ENCODE measurements at regions not wholly inside any gene's neighbourhood (a gene's known extent, or its start where the extent isn't known, plus 50 kb on each side); places are given as distances from the start of the nearest gene placed in this dataset.

- TF ChIP-seq, protein P1, sequence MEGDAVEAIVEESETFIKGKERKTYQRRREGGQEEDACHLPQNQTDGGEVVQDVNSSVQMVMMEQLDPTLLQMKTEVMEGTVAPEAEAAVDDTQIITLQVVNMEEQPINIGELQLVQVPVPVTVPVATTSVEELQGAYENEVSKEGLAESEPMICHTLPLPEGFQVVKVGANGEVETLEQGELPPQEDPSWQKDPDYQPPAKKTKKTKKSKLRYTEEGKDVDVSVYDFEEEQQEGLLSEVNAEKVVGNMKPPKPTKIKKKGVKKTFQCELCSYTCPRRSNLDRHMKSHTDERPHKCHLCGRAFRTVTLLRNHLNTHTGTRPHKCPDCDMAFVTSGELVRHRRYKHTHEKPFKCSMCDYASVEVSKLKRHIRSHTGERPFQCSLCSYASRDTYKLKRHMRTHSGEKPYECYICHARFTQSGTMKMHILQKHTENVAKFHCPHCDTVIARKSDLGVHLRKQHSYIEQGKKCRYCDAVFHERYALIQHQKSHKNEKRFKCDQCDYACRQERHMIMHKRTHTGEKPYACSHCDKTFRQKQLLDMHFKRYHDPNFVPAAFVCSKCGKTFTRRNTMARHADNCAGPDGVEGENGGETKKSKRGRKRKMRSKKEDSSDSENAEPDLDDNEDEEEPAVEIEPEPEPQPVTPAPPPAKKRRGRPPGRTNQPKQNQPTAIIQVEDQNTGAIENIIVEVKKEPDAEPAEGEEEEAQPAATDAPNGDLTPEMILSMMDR (IDR thresholded peaks at IDR 0.05) = no peak
- TF ChIP-seq POLR2AphosphoS5 (IDR thresholded peaks at IDR 0.05) = no peak
Measured at GRCh38 chrX:51098046-51098445, 187.5 kb downstream of the BMP15 start.
